ENCODE measurements at regions not wholly inside any gene's neighbourhood (a gene's known extent, or its start where the extent isn't known, plus 50 kb on each side); places are given as distances from the start of the nearest gene placed in this dataset.

GRCh38 chr21:19501115-19501514 is 1097.5 kb upstream of the TMPRSS15 start:
- TF ChIP-seq POLR2A (IDR thresholded peaks at IDR 0.05) (no peak), CTCF (IDR thresholded peaks at IDR 0.05) (no peak), EP300 (IDR thresholded peaks at IDR 0.05) (no peak), POLR2AphosphoS5 (IDR thresholded peaks at IDR 0.05) (no peak)
